DND-41 (cell line): ENCODE measurements at regions not wholly inside any gene's neighbourhood (a gene's known extent, or its start where the extent isn't known, plus 50 kb on each side); places are given as distances from the start of the nearest gene placed in this dataset.

Source experiments
- ATAC-seq: fragments of 200-7000 bp; cut with Tn5 transposase; 3 replicates; pipeline ENCODE4 v1.9.1; 2021; ENCODE audit warnings: low read depth; ENCODE audit not compliant: insufficient read depth
- DNase-seq: peaks from one replicate; pipeline ENCODE4 v3.0.0-alpha.2; 2020
- H2AFZ ChIP-seq: 2 replicates; pipeline ENCODE4 v1.6.0; 2012; ENCODE audit warnings: low read depth, low read length
- H3K27ac ChIP-seq: 2 replicates; pipeline ENCODE4 v1.5.1; 2012; ENCODE audit warnings: low read length, inconsistent platforms
- H3K27me3 ChIP-seq: fragments of 200-600 bp; sonication (generic); 2 replicates; pipeline ENCODE4 v1.6.0; 2012; ENCODE audit warnings: low read length, mild to moderate bottlenecking, inconsistent platforms; ENCODE audit not compliant: insufficient read depth, poor library complexity
- H3K36me3 ChIP-seq: 2 replicates; pipeline ENCODE4 v1.5.1; 2012; ENCODE audit warnings: low read length, inconsistent platforms; ENCODE audit not compliant: insufficient read depth
- H3K4me1 ChIP-seq: 2 replicates; pipeline ENCODE4 v1.5.1; 2012; ENCODE audit warnings: mild to moderate bottlenecking, low read length; ENCODE audit not compliant: insufficient read depth
- H3K4me2 ChIP-seq: 2 replicates; pipeline ENCODE4 v1.6.0; 2012; ENCODE audit warnings: mild to moderate bottlenecking, moderate library complexity, low read length, inconsistent platforms; ENCODE audit not compliant: insufficient read depth
- H3K4me3 ChIP-seq, 2 experiments: fragments of 200-600 bp in 1 of 2; shearing (Covaris generic) in 1 of 2; 2 replicates each; pipeline ENCODE4 v1.5.1; 2012 to 2016; ENCODE audit warnings: inconsistent platforms in 2 of 2, low read length in 2 of 2, mild to moderate bottlenecking in 2 of 2, low read depth in 1 of 2, moderate library complexity in 1 of 2
- H3K79me2 ChIP-seq: 2 replicates; pipeline ENCODE4 v1.6.0; 2012; ENCODE audit warnings: low read length, inconsistent platforms; ENCODE audit not compliant: insufficient read depth
- H3K9ac ChIP-seq: 2 replicates; pipeline ENCODE4 v1.6.0; 2012; ENCODE audit warnings: low read depth, mild to moderate bottlenecking, inconsistent platforms, low read length, moderate library complexity
- H3K9me3 ChIP-seq: 2 replicates; pipeline ENCODE4 v1.5.1; 2012; ENCODE audit warnings: low read length, moderate library complexity, mild to moderate bottlenecking, inconsistent platforms; ENCODE audit not compliant: insufficient read depth, severe bottlenecking
- H4K20me1 ChIP-seq: 2 replicates; pipeline ENCODE4 v1.6.0; 2012; ENCODE audit warnings: low read length; ENCODE audit not compliant: insufficient read depth
- EZH2 ChIP-seq: IDR thresholded peaks from 3 replicates; pipeline ENCODE4 v1.6.1; 2012; ENCODE audit warnings: borderline replicate concordance, low read depth, mild to moderate bottlenecking, moderate library complexity, low read length, inconsistent platforms; ENCODE audit not compliant: severe bottlenecking
- TF ChIP-seq, protein P1 (sequence below): IDR thresholded peaks from 2 replicates; pipeline ENCODE4 v1.5.1; 2012; ENCODE audit warnings: borderline replicate concordance, low read length, moderate library complexity, mild to moderate bottlenecking; ENCODE audit not compliant: poor library complexity, severe bottlenecking; ENCODE audit errors: extremely low read depth

DNA sequence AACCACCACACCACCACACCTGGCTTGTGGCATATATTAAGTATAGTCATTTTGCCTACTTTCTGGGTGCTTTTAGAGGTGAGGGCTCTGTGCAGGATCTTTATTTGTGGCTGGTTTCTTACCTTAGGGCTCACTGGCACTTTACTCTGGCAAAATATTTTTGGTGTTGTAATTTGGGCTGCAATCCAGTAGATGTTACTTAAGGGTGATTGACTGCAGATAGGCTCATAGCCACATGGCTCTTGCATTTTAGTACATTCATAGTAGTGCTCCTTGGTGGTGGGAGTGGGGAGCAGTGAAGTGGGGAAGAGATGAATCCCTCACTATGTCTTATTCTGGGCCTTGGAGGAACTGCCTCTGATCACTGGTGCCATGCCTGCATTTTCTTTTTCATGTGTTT lies 376.1 kb upstream of the GRIN3A start:
- no peaks in the 10 kb centered on the region for H3K79me2 ChIP-seq
- ATAC-seq (no peak), DNase-seq (no peak)
- H3K27me3 ChIP-seq, result no peaks in the 10 kb centered on the region
- no peaks in the 10 kb centered on the region for H4K20me1 ChIP-seq
- H3K4me3 ChIP-seq, result no peak overlapping the region
- no peak overlapping the region for H2AFZ ChIP-seq
- no peaks in the 10 kb centered on the region for H3K9me3 ChIP-seq
- H3K4me1 ChIP-seq, result no peaks in the 10 kb centered on the region
- no peak for TF ChIP-seq EZH2
- TF ChIP-seq, protein P1, sequence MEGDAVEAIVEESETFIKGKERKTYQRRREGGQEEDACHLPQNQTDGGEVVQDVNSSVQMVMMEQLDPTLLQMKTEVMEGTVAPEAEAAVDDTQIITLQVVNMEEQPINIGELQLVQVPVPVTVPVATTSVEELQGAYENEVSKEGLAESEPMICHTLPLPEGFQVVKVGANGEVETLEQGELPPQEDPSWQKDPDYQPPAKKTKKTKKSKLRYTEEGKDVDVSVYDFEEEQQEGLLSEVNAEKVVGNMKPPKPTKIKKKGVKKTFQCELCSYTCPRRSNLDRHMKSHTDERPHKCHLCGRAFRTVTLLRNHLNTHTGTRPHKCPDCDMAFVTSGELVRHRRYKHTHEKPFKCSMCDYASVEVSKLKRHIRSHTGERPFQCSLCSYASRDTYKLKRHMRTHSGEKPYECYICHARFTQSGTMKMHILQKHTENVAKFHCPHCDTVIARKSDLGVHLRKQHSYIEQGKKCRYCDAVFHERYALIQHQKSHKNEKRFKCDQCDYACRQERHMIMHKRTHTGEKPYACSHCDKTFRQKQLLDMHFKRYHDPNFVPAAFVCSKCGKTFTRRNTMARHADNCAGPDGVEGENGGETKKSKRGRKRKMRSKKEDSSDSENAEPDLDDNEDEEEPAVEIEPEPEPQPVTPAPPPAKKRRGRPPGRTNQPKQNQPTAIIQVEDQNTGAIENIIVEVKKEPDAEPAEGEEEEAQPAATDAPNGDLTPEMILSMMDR, result no peak
- H3K9ac ChIP-seq, result no peak overlapping the region
- H3K36me3 ChIP-seq, result no peaks in the 10 kb centered on the region
- H3K4me2 ChIP-seq, result no peak overlapping the region
- H3K27ac ChIP-seq, result no peak overlapping the region

- ATAC-seq, result no peak
- Histone ChIP-seq H2AFZ (no peak overlapping the region), H3K27me3 (no peaks in the 10 kb centered on the region), H3K9ac (no peak overlapping the region), H4K20me1 (no peaks in the 10 kb centered on the region), H3K27ac (no peak overlapping the region), H3K79me2 (no peaks in the 10 kb centered on the region), H3K36me3 (no peaks in the 10 kb centered on the region), H3K4me1 (no peaks in the 10 kb centered on the region), H3K9me3 (no peaks in the 10 kb centered on the region), H3K4me3 (no peak overlapping the region), H3K4me2 (no peak overlapping the region)
- DNase-seq, result no peak
- TF ChIP-seq EZH2, result no peak
- TF ChIP-seq, protein P1, result no peak
These were observed 374.7 kb upstream of the GRIN3A start for GRCh38 chr9:102113191-102113590.

DNA sequence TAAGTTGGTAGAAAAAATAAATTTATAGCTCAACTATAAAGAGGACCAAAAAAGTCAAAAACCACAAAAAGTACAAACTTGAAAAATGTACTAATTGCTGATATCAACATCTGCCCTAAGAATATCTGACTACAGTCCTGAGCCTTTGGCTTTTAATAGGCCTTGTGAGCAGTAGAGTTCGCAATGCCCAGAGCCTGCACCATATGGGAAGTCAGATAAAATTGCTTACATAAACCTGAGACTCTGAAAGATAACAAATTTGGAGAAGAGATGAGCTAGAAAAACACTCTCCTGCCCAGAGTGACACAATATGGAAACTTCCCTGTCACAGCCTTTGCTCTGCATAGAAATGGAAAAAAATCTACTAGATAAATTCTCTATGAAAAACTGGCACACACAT lies 368.0 kb upstream of the GRIN3A start:
- no peak overlapping the region for H3K4me2 ChIP-seq
- ATAC-seq, result no peak
- no peak for DNase-seq
- H3K9ac ChIP-seq, result no peak overlapping the region
- no peak overlapping the region for H3K4me3 ChIP-seq
- H3K36me3 ChIP-seq, result no peaks in the 10 kb centered on the region
- no peaks in the 10 kb centered on the region for H3K79me2 ChIP-seq
- H2AFZ ChIP-seq, result no peak overlapping the region
- H3K27ac ChIP-seq, result no peak overlapping the region
- no peaks in the 10 kb centered on the region for H3K9me3 ChIP-seq
- H3K27me3 ChIP-seq, result no peaks in the 10 kb centered on the region
- no peak for TF ChIP-seq EZH2
- TF ChIP-seq, protein P1, result no peak
- no peaks in the 10 kb centered on the region for H4K20me1 ChIP-seq
- H3K4me1 ChIP-seq, result no peaks in the 10 kb centered on the region

DNA sequence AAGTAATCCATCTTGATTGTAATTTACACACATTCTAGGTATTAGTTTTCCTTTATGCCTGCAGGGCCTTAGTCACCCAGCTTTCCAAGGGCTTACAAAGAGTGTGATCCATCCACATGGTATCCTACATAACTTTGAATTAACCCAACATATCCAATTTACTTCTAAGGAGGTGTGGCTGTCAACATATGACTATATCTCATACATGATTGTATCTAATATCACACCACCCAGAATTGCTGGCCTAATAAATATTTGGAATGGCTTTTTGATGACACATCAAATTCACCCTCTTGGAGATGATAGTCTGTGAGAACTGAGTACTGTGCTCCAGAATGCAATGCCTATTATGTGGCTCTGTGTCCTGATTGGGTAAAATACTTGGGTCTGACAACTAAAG lies 363.3 kb upstream of the GRIN3A start:
- H3K4me1 ChIP-seq, result no peaks in the 10 kb centered on the region
- H3K27ac ChIP-seq, result no peak overlapping the region
- H3K9ac ChIP-seq, result no peak overlapping the region
- H2AFZ ChIP-seq, result no peak overlapping the region
- H3K9me3 ChIP-seq, result no peaks in the 10 kb centered on the region
- no peaks in the 10 kb centered on the region for H3K36me3 ChIP-seq
- H3K4me2 ChIP-seq, result no peak overlapping the region
- H3K4me3 ChIP-seq, result no peak overlapping the region
- H4K20me1 ChIP-seq, result no peaks in the 10 kb centered on the region
- no peaks in the 10 kb centered on the region for H3K79me2 ChIP-seq
- no peaks in the 10 kb centered on the region for H3K27me3 ChIP-seq
- TF ChIP-seq, protein P1, result no peak
- no peak for TF ChIP-seq EZH2
- no peak for ATAC-seq
- no peak for DNase-seq
